IMR-90 (cell line): ENCODE measurements at regions not wholly inside any gene's neighbourhood (a gene's known extent, or its start where the extent isn't known, plus 50 kb on each side); places are given as distances from the start of the nearest gene placed in this dataset.

Source experiments
- ATAC-seq: fragments of 200-7000 bp; cut with Tn5 transposase; 2 replicates; pipeline ENCODE4 v1.9.1; 2020; ENCODE audit warnings: low read depth, mild to moderate bottlenecking, moderate library complexity
- BruUV-seq: library from RNA; stranded (reverse); fragments of 400-500 nt; replicated peaks from 2 replicates; lab custom pipeline; 2021; lab: Mats Ljungman, UMichigan
- CTCF ChIA-PET: fragments of 300-600 bp; formaldehyde crosslinking; extraction: SDS; loops from one replicate; lab custom pipeline; 2021; ENCODE audit warnings: antibody characterized with exemption; lab: Yijun Ruan, JAX
- POLR2A ChIA-PET: fragments of 300-600 bp; sonication (Branson Sonifier 250); formaldehyde crosslinking; loops from one replicate; lab custom pipeline; 2022; ENCODE audit warnings: antibody characterized with exemption; ENCODE audit not compliant: unreplicated experiment; lab: Charles Lee
- DNase-seq: peaks from one replicate; pipeline ENCODE4 v3.0.0; 2013
- H2AFZ ChIP-seq: replicated peaks from 2 replicates; pipeline ENCODE3; 2013; ENCODE audit warnings: low read length, mild to moderate bottlenecking; ENCODE audit not compliant: poor library complexity
- H2AK5ac ChIP-seq: 2 replicates; pipeline ENCODE4 v1.6.1; 2013; ENCODE audit warnings: low read depth, low read length, inconsistent platforms
- H2AK9ac ChIP-seq: replicated peaks from 2 replicates; pipeline ENCODE3; 2013; ENCODE audit warnings: mild to moderate bottlenecking, low read depth, low read length, moderate library complexity; ENCODE audit not compliant: poor library complexity
- H2BK120ac ChIP-seq: 2 replicates; pipeline ENCODE4 v1.6.1; 2013; ENCODE audit warnings: low read depth, low read length, inconsistent platforms
- H2BK15ac ChIP-seq: 3 replicates; pipeline ENCODE4 v1.6.1; 2013; ENCODE audit warnings: low read depth, low read length, inconsistent platforms
- H2BK20ac ChIP-seq: 2 replicates; pipeline ENCODE4 v1.6.1; 2013; ENCODE audit warnings: low read depth, mild to moderate bottlenecking, inconsistent platforms, low read length, moderate library complexity
- H2BK5ac ChIP-seq: 2 replicates; pipeline ENCODE4 v1.6.1; 2013; ENCODE audit warnings: mild to moderate bottlenecking, low read depth, low read length, inconsistent platforms; ENCODE audit not compliant: poor library complexity, severe bottlenecking
- H3K14ac ChIP-seq: replicated peaks from 2 replicates; pipeline ENCODE4 v1.6.1; 2013; ENCODE audit warnings: low read depth, low read length, inconsistent platforms
- H3K18ac ChIP-seq: 2 replicates; pipeline ENCODE4 v1.6.1; 2013; ENCODE audit warnings: low read depth, low read length, control low read depth
- H3K23ac ChIP-seq: 2 replicates; pipeline ENCODE4 v1.6.1; 2013; ENCODE audit warnings: low read depth, low read length, inconsistent platforms
- H3K27ac ChIP-seq: 2 replicates; pipeline ENCODE4 v1.5.1; 2013; ENCODE audit warnings: mild to moderate bottlenecking, control low read depth, low read length; ENCODE audit not compliant: insufficient read depth
- H3K27me3 ChIP-seq: 2 replicates; pipeline ENCODE4 v1.6.1; 2013; ENCODE audit warnings: low read length; ENCODE audit not compliant: control insufficient read depth, insufficient read depth
- H3K36me3 ChIP-seq: 2 replicates; pipeline ENCODE4 v1.6.1; 2013; ENCODE audit warnings: low read length, mixed read lengths; ENCODE audit not compliant: control insufficient read depth, insufficient read depth
- H3K4ac ChIP-seq: 2 replicates; pipeline ENCODE4 v1.6.1; 2013; ENCODE audit warnings: low read depth, low read length, inconsistent platforms
- H3K4me1 ChIP-seq: 2 replicates; pipeline ENCODE4 v1.6.1; 2013; ENCODE audit warnings: low read length, mixed read lengths; ENCODE audit not compliant: control insufficient read depth, insufficient read depth
- H3K4me2 ChIP-seq: 2 replicates; pipeline ENCODE4 v1.6.1; 2013; ENCODE audit warnings: low read depth, mild to moderate bottlenecking, control low read depth, low read length, moderate library complexity
- H3K4me3 ChIP-seq: 2 replicates; pipeline ENCODE4 v1.5.1; 2013; ENCODE audit warnings: low read depth, mild to moderate bottlenecking, control low read depth, low read length, moderate library complexity; ENCODE audit not compliant: insufficient read depth
- H3K56ac ChIP-seq: 2 replicates; pipeline ENCODE4 v1.6.1; 2013; ENCODE audit warnings: low read length, inconsistent platforms; ENCODE audit not compliant: insufficient read depth; ENCODE audit errors: extremely low read depth
- H3K79me1 ChIP-seq, 2 experiments: 2 replicates each; pipeline ENCODE4 v1.6.1; 2013; ENCODE audit warnings: low read length in 2 of 2, inconsistent platforms in 1 of 2, low read depth in 1 of 2
- H3K9ac ChIP-seq: 2 replicates; pipeline ENCODE4 v1.6.1; 2013; ENCODE audit warnings: low read depth, low read length, control low read depth
- H3K9me1 ChIP-seq: 2 replicates; pipeline ENCODE4 v1.6.1; 2013; ENCODE audit warnings: low read length, inconsistent platforms; ENCODE audit not compliant: insufficient read depth
- H3K9me3 ChIP-seq: 2 replicates; pipeline ENCODE4 v1.6.1; 2013; ENCODE audit warnings: low read length; ENCODE audit not compliant: control insufficient read depth, insufficient read depth
- H4K20me1 ChIP-seq: 2 replicates; pipeline ENCODE4 v1.6.1; 2013; ENCODE audit warnings: low read length, inconsistent platforms; ENCODE audit not compliant: insufficient read depth
- H4K5ac ChIP-seq: 2 replicates; pipeline ENCODE4 v1.6.1; 2013; ENCODE audit warnings: mild to moderate bottlenecking, low read depth, low read length, control low read depth
- H4K8ac ChIP-seq, 2 experiments: 2 replicates each; pipeline ENCODE4 v1.6.1; 2013; ENCODE audit warnings: low read depth in 2 of 2, low read length in 2 of 2, control low read depth in 1 of 2, inconsistent platforms in 1 of 2
- H4K91ac ChIP-seq: 2 replicates; pipeline ENCODE4 v1.6.1; 2013; ENCODE audit warnings: low read depth, low read length, inconsistent platforms; ENCODE audit not compliant: insufficient read depth
- CEBPB ChIP-seq: IDR thresholded peaks from 2 replicates; pipeline ENCODE4 v1.6.1; 2012; ENCODE audit warnings: low read depth, low read length, improper control_type of control experiment
- CHD1 ChIP-seq: IDR thresholded peaks from 2 replicates; pipeline ENCODE4 v1.6.1; 2012; ENCODE audit warnings: low read depth, low read length, improper control_type of control experiment
- CTCF ChIP-seq: conservative IDR thresholded peaks from 2 replicates; pipeline ENCODE4 v1.5.1; 2012; ENCODE audit warnings: mild to moderate bottlenecking, low read depth, low read length, improper control_type of control experiment
- ELK1 ChIP-seq: fragments of 150-350 bp; IDR thresholded peaks from 2 replicates; pipeline ENCODE4 v1.6.1; 2016; ENCODE audit warnings: low read depth, mild to moderate bottlenecking, low read length, moderate library complexity, borderline replicate concordance
- FOS ChIP-seq: fragments of 150-350 bp; IDR thresholded peaks from 2 replicates; pipeline ENCODE4 v1.6.1; 2016; ENCODE audit warnings: low read depth, low read length
- MXI1 ChIP-seq: IDR thresholded peaks from 2 replicates; pipeline ENCODE4 v1.6.1; 2012; ENCODE audit warnings: low read depth, mild to moderate bottlenecking, low read length, moderate library complexity, borderline replicate concordance
- NFE2L2 ChIP-seq: fragments of 150-350 bp; IDR thresholded peaks from 2 replicates; pipeline ENCODE4 v1.6.1; 2016; ENCODE audit warnings: low read depth, mild to moderate bottlenecking, low read length
- POLR2A ChIP-seq: IDR thresholded peaks from 2 replicates; pipeline ENCODE4 v1.6.1; 2012; ENCODE audit warnings: mild to moderate bottlenecking, low read depth, low read length
- RAD21 ChIP-seq: IDR thresholded peaks from 2 replicates; pipeline ENCODE4 v1.6.1; 2012; ENCODE audit warnings: low read length, improper control_type of control experiment
- SMC3 ChIP-seq: fragments of 150-350 bp; IDR thresholded peaks from 2 replicates; pipeline ENCODE4 v1.6.1; 2016; ENCODE audit warnings: low read depth, mild to moderate bottlenecking, antibody characterized with exemption, low read length, moderate library complexity
- WGBS, 2 experiments: methylation state at CpG; one replicate each; pipeline versions ENCODE4 v1.1.5 to v1.1.7; 2013; ENCODE audit warnings: missing lambda C conversion rate in 2 of 2; ENCODE audit not compliant: insufficient read length in 1 of 2; ENCODE audit errors: extremely low coverage in 2 of 2; 5-methylcytosine and 5-hydroxymethylcytosine counted together
- dilution Hi-C: fragments of 300-500 bp; cut with HindIII; formaldehyde crosslinking; loops from one replicate; pipeline ENCODE4 v1.14.3; 2018; ENCODE audit warnings: low sequenced_read_pairs; ENCODE audit not compliant: unreplicated experiment
- in situ Hi-C: fragments of 300-500 bp; cut with MboI; formaldehyde crosslinking; loops from 3 replicates; pipeline ENCODE4 v1.14.3; 2019; ENCODE audit warnings: low sequenced_read_pairs, inconsistent platforms, mixed read lengths
- intact Hi-C: fragments of 100-400 bp; cut with micrococcal nuclease; formaldehyde crosslinking; loops from 2 replicates; pipeline ENCODE4 v1.10.0; 2022

GRCh38 chr12:115000038-115000437, 316.1 kb upstream of the TBX3 start:
- Histone ChIP-seq H3K9ac (no peak overlapping the region), H4K20me1 (no peaks in the 10 kb centered on the region), H3K27ac (no peak overlapping the region), H3K79me1 (no peaks in the 10 kb centered on the region), H4K5ac (no peak overlapping the region), H4K91ac (no peak overlapping the region), H3K14ac (no peak overlapping the region), H3K9me1 (no peaks in the 10 kb centered on the region), H3K9me3 (peaks cover 9% of the 10 kb centered on the region), H2AK9ac (no peak overlapping the region), H3K18ac (no peak overlapping the region), H2BK15ac (no peak overlapping the region), H3K4me2 (no peak overlapping the region), H3K4me3 (no peak overlapping the region), H4K8ac (no peak overlapping the region), H2BK120ac (no peak overlapping the region), H2AFZ (no peak overlapping the region), H3K4ac (no peak overlapping the region), H2BK20ac (no peak overlapping the region), H3K23ac (no peak overlapping the region), H3K4me1 (peaks cover 2% of the 10 kb centered on the region; the same call in 1 of the 2 replicates), H3K27me3 (peaks cover 6% of the 10 kb centered on the region; the same call in 1 of the 2 replicates), H2AK5ac (no peak overlapping the region), H2BK5ac (no peak overlapping the region), H3K56ac (no peak overlapping the region), H3K36me3 (no peaks in the 10 kb centered on the region)
- no peak for TF ChIP-seq CHD1
- no peak for TF ChIP-seq ELK1
- no peak for TF ChIP-seq POLR2A
- no peak for TF ChIP-seq CEBPB
- no peak for TF ChIP-seq NFE2L2
- TF ChIP-seq SMC3 = no peak
- no peak for TF ChIP-seq CTCF
- no peak for TF ChIP-seq RAD21
- no peak for TF ChIP-seq FOS
- TF ChIP-seq MXI1 = no peak
- in situ Hi-C loops = no loop called here
- ATAC-seq (peak; percentile 60), DNase-seq (peak; percentile 54)
- no TSS peak for BruUV-seq
- WGBS, 2 experiments = 60% methylated on average over 2 of the region's 4 CpGs; no CpG with 5 or more reads in 1 of the 2 experiments
- intact Hi-C loops = no loop called here
- dilution Hi-C loops = no loop called here
- ChIA-PET CTCF (no interaction called here), POLR2A (no interaction called here)
